Gastroesophageal sphincter (tissue), 3 donors: ENCODE measurements at regions not wholly inside any gene's neighbourhood (a gene's known extent, or its start where the extent isn't known, plus 50 kb on each side); places are given as distances from the start of the nearest gene placed in this dataset.

Experiments
- POLR2A ChIP-seq, 2 donors: fragments of 450-650 bp; IDR thresholded peaks; one replicate each; pipeline ENCODE4 v1.6.1; 2017; ENCODE audit warnings: antibody characterized with exemption in 2 of 2, mild to moderate bottlenecking in 2 of 2, moderate library complexity in 1 of 2
- TF ChIP-seq, protein P1 (sequence below), 4 experiments: fragments of 200-600 bp in 2 of 4; fragments of 450-650 bp in 2 of 4; sonication (generic) in 1 of 4; IDR thresholded peaks; one replicate each; pipeline ENCODE4 v1.5.1; 2017 to 2019; ENCODE audit warnings: antibody characterized with exemption in 4 of 4, mild to moderate bottlenecking in 2 of 4, moderate library complexity in 2 of 4

DNA sequence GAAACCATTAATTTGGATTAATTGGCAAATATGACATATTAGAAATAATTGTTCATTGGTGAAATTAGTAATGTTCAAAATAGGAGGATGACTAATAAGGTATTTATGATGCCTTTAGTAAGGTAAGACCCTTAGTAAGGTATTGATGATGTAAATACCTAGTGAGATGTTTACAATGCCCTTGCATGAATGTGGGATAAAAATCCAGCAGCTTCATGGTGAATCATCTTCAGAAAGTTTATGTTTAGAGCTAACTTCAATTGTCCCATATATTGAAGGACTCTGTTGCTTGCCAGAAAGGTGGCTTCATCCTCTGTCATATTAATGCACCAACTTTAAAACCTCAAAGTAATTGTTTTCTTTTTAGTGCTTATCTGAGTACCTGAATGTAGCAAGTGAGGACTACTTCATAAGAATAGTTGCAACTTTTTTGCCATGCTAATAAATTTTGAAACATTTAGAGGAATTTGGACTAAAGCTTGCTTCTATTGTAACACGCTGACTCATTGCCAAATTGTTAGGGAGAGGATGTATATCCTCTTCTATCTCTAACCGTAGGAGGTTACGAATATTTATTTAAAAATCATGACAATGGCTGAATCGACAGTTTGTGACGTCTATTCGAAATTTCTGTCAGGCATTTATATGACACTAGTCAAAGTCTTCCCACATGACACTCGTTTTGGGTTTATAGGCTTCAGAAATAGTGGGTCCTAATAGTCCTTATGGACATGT is 174.1 kb upstream of the HS3ST1 start:
- TF ChIP-seq, protein P1, sequence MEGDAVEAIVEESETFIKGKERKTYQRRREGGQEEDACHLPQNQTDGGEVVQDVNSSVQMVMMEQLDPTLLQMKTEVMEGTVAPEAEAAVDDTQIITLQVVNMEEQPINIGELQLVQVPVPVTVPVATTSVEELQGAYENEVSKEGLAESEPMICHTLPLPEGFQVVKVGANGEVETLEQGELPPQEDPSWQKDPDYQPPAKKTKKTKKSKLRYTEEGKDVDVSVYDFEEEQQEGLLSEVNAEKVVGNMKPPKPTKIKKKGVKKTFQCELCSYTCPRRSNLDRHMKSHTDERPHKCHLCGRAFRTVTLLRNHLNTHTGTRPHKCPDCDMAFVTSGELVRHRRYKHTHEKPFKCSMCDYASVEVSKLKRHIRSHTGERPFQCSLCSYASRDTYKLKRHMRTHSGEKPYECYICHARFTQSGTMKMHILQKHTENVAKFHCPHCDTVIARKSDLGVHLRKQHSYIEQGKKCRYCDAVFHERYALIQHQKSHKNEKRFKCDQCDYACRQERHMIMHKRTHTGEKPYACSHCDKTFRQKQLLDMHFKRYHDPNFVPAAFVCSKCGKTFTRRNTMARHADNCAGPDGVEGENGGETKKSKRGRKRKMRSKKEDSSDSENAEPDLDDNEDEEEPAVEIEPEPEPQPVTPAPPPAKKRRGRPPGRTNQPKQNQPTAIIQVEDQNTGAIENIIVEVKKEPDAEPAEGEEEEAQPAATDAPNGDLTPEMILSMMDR (IDR thresholded peaks at IDR 0.05) = no peak
- no peak for TF ChIP-seq POLR2A (IDR thresholded peaks at IDR 0.05)
